Esophagus muscularis mucosa (tissue), 3 donors: ENCODE measurements at regions not wholly inside any gene's neighbourhood (a gene's known extent, or its start where the extent isn't known, plus 50 kb on each side); places are given as distances from the start of the nearest gene placed in this dataset.

ENCODE experiments used
- CTCF ChIP-seq, 3 experiments: fragments of 200-600 bp in 2 of 3; fragments of 450-650 bp in 1 of 3; sonication (generic) in 2 of 3; IDR thresholded peaks; one replicate each; pipeline ENCODE4 v1.5.1; 2017 to 2019; ENCODE audit warnings: antibody characterized with exemption in 3 of 3, mild to moderate bottlenecking in 2 of 3, moderate library complexity in 1 of 3
- POLR2AphosphoS5 ChIP-seq, 2 donors: sonication (generic); formaldehyde crosslinking; IDR thresholded peaks; one replicate each; pipeline ENCODE4 v1.6.1; 2017; ENCODE audit warnings: antibody characterized with exemption in 2 of 2

- TF ChIP-seq CTCF (IDR thresholded peaks at IDR 0.05) (no peak), POLR2AphosphoS5 (IDR thresholded peaks at IDR 0.05) (no peak)
Measured at GRCh38 chr13:19069684-19070397, 111.8 kb downstream of the TUBA3C start.
